SK-N-SH (cell line): ENCODE measurements at regions not wholly inside any gene's neighbourhood (a gene's known extent, or its start where the extent isn't known, plus 50 kb on each side); places are given as distances from the start of the nearest gene placed in this dataset.

Source experiments
- EZH2phosphoT487 ChIP-seq: fragments of 200-600 bp; sonication (generic); IDR thresholded peaks from 2 replicates; pipeline ENCODE4 v1.6.1; 2017; ENCODE audit warnings: low read depth, mixed run types, mild to moderate bottlenecking, antibody characterized with exemption, moderate library complexity, borderline replicate concordance
- JUND ChIP-seq: IDR thresholded peaks from 2 replicates; pipeline ENCODE4 v1.4.0; 2012
- SMC3 ChIP-seq: IDR thresholded peaks from 2 replicates; pipeline ENCODE4 v1.6.1; 2012; ENCODE audit warnings: low read depth, low read length, improper control_type of control experiment
- TF ChIP-seq, protein P1 (sequence below): IDR thresholded peaks from 2 replicates; pipeline ENCODE4 v1.4.0; 2012; ENCODE audit warnings: low read depth, borderline replicate concordance
- TF ChIP-seq, protein P2 (sequence below): IDR thresholded peaks from 2 replicates; pipeline ENCODE4; 2012

DNA sequence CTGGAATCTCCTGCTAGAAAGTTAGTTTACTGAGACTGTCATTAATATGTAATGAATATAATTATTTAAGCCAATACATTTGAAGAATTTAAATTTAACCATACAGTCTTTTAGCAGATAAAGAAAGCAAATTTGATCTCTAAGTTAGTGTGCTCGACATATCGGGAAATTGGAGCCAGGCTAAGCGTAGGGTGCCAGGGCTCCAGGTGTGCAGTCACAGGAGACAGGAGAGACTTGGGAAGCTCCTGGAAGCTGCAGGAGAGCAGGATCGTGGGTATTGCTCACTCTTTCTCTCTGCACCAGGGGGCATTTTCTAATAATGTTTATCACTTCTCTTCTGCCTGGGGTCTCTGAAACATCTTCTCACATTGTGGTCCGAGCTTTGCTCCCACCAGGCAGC lies 342.0 kb upstream of the ANKRD30A start:
- no peak for TF ChIP-seq EZH2phosphoT487
- TF ChIP-seq SMC3: no peak
- TF ChIP-seq, protein P1, sequence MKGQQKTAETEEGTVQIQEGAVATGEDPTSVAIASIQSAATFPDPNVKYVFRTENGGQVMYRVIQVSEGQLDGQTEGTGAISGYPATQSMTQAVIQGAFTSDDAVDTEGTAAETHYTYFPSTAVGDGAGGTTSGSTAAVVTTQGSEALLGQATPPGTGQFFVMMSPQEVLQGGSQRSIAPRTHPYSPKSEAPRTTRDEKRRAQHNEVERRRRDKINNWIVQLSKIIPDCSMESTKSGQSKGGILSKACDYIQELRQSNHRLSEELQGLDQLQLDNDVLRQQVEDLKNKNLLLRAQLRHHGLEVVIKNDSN: no peak
- no peak for TF ChIP-seq JUND
- TF ChIP-seq, protein P2, sequence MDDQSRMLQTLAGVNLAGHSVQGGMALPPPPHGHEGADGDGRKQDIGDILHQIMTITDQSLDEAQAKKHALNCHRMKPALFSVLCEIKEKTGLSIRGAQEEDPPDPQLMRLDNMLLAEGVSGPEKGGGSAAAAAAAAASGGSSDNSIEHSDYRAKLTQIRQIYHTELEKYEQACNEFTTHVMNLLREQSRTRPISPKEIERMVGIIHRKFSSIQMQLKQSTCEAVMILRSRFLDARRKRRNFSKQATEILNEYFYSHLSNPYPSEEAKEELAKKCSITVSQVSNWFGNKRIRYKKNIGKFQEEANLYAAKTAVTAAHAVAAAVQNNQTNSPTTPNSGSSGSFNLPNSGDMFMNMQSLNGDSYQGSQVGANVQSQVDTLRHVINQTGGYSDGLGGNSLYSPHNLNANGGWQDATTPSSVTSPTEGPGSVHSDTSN: no peak
